K562 (cell line): ENCODE measurements at regions not wholly inside any gene's neighbourhood (a gene's known extent, or its start where the extent isn't known, plus 50 kb on each side); places are given as distances from the start of the nearest gene placed in this dataset.
A peak's percentile ranks its signal among the peaks of the same experiment; 100 is the strongest.

Source experiments
- ATAC-seq: fragments of 200-7000 bp; cut with Tn5 transposase; 3 replicates; pipeline ENCODE4 v1.9.1; 2020; ENCODE audit warnings: moderate library complexity
- BruUV-seq: library from RNA; stranded (reverse); fragments of 400-500 nt; replicated peaks from 2 replicates; lab custom pipeline; 2021; lab: Mats Ljungman, UMichigan
- CTCF ChIA-PET: fragments of 300-600 bp; formaldehyde crosslinking; extraction: SDS; loops from one replicate; lab custom pipeline; 2021; ENCODE audit warnings: low intra/inter-chr PET ratio; lab: Yijun Ruan, JAX
- POLR2A ChIA-PET: fragments of 300-600, 350-650 bp; sonication (Branson Sonifier 250); formaldehyde crosslinking; extraction: SDS; loops from one replicate; lab custom pipeline; 2021; ENCODE audit warnings: antibody characterized with exemption, inconsistent platforms; lab: Yijun Ruan, JAX
- DNase-seq, 4 experiments: peaks; one replicate each; pipeline versions ENCODE4 v3.0.0 to v3.0.0-alpha.2; 2011 to 2018; ENCODE audit warnings: low spot score in 3 of 4, mixed read lengths in 3 of 4; ENCODE audit errors: extremely low read depth in 1 of 4
- FAIRE-seq: peaks from 2 replicates; lab custom pipeline; 2011; peaks lifted over from hg19 to GRCh38; lab: Jason Lieb, UNC
- H2AFZ ChIP-seq: 2 replicates; pipeline ENCODE4 v1.6.0; 2011; ENCODE audit warnings: low read depth, low read length, control low read depth, inconsistent platforms
- H3K27ac ChIP-seq: fragments of 200-600 bp; 3 replicates; pipeline ENCODE4 v1.8.0; 2011; ENCODE audit warnings: low read depth, mild to moderate bottlenecking, control low read depth, inconsistent platforms, low read length, moderate library complexity, mixed read lengths; ENCODE audit errors: extremely low read depth
- H3K27me3 ChIP-seq, 2 experiments: fragments of 300-600 bp in 1 of 2; 2 replicates in 1 of 2; 3 replicates in 1 of 2; pipeline versions ENCODE4 v1.6.0 to v1.8.0; 2011; ENCODE audit warnings: inconsistent platforms in 2 of 2, low read length in 2 of 2, mild to moderate bottlenecking in 1 of 2, mixed read lengths in 1 of 2, moderate library complexity in 1 of 2; ENCODE audit not compliant: control insufficient read depth in 2 of 2, insufficient read depth in 2 of 2
- H3K36me3 ChIP-seq: fragments of 300-600 bp; 3 replicates; pipeline ENCODE4 v1.8.0; 2011; ENCODE audit warnings: mild to moderate bottlenecking, low read length, inconsistent platforms; ENCODE audit not compliant: control insufficient read depth, insufficient read depth
- H3K4me1 ChIP-seq, 2 experiments: fragments of 200-600 bp in 1 of 2; replicated peaks in 1 of 2; 2 replicates in 1 of 2; 3 replicates in 1 of 2; pipeline versions ENCODE4 v1.5.1 to v1.8.0; 2011; ENCODE audit warnings: inconsistent platforms in 2 of 2, low read length in 2 of 2, mild to moderate bottlenecking in 1 of 2, mixed read lengths in 1 of 2, moderate library complexity in 1 of 2; ENCODE audit not compliant: control insufficient read depth in 2 of 2, insufficient read depth in 2 of 2
- H3K4me2 ChIP-seq: 2 replicates; pipeline ENCODE4 v1.6.1; 2011; ENCODE audit warnings: low read length, control low read depth, inconsistent platforms, mixed read lengths; ENCODE audit not compliant: insufficient read depth
- H3K4me3 ChIP-seq: fragments of 200-600 bp; sonication (generic), shearing (Covaris generic); 2 replicates; pipeline ENCODE4 v1.5.1; 2016; ENCODE audit warnings: control low read depth, inconsistent platforms
- H3K79me2 ChIP-seq: fragments of 200-600 bp; 3 replicates; pipeline ENCODE4 v1.8.0; 2011; ENCODE audit warnings: low read length, inconsistent platforms; ENCODE audit not compliant: control insufficient read depth, insufficient read depth
- H3K9ac ChIP-seq, 2 experiments: 2 replicates each; pipeline versions ENCODE4 v1.6.0 to v1.6.1; 2011; ENCODE audit warnings: low read depth in 2 of 2, low read length in 2 of 2, control low read depth in 1 of 2, inconsistent platforms in 1 of 2, mild to moderate bottlenecking in 1 of 2, mixed read lengths in 1 of 2; ENCODE audit not compliant: insufficient read depth in 1 of 2
- H3K9me1 ChIP-seq: one replicate; pipeline ENCODE4 v1.6.0; 2011; ENCODE audit warnings: inconsistent platforms, mild to moderate bottlenecking, low read length, moderate library complexity; ENCODE audit not compliant: control insufficient read depth, insufficient read depth
- H3K9me3 ChIP-seq: replicated peaks from 2 replicates; pipeline ENCODE4 v1.5.1; 2011; ENCODE audit warnings: low read depth, low read length, inconsistent platforms; ENCODE audit not compliant: control insufficient read depth, insufficient read depth
- H4K20me1 ChIP-seq: replicated peaks from 2 replicates; pipeline ENCODE4 v1.6.1; 2011; ENCODE audit warnings: low read length, inconsistent platforms, mixed read lengths; ENCODE audit not compliant: control insufficient read depth, insufficient read depth
- ETV5 ChIP-seq: sonication (generic); formaldehyde crosslinking; IDR thresholded peaks from 2 replicates; pipeline ENCODE4 v1.4.0; 2020; ENCODE audit warnings: low read depth, mild to moderate bottlenecking, missing genetic modification reagents
- FOSL1 ChIP-seq: fragments of 200-800 bp; sonication (Bioruptor generic); conservative IDR thresholded peaks from 2 replicates; pipeline ENCODE4 v1.6.1; 2016; ENCODE audit warnings: missing genetic modification characterization, missing compliant biosample characterization
- GATAD2A ChIP-seq: fragments of 450-650 bp; IDR thresholded peaks from 2 replicates; pipeline ENCODE4 v1.6.1; 2017
- WGBS: fragments of 100-300 bp; shearing (Covaris generic); methylation state at CpG from one replicate; pipeline ENCODE4 v1.1.6; 2016; ENCODE audit warnings: low coverage, mixed read lengths; ENCODE audit not compliant: insufficient coverage; ENCODE audit errors: missing lambda C conversion rate; 5-methylcytosine and 5-hydroxymethylcytosine counted together
- in situ Hi-C: fragments of 300-500 bp; cut with MboI; formaldehyde crosslinking; loops from 4 replicates; pipeline ENCODE4 v1.15.0; 2018; ENCODE audit warnings: inconsistent platforms, mixed read lengths
- intact Hi-C: fragments of 100-400 bp; cut with micrococcal nuclease; formaldehyde crosslinking; loops from 2 replicates; pipeline ENCODE4 v1.14.2; 2022
- TF ChIP-seq, protein P1 (sequence below): fragments of 250-450 bp; sonication (Bioruptor Pico); IDR thresholded peaks from 2 replicates; pipeline ENCODE4 v1.5.0; 2021; ENCODE audit warnings: mild to moderate bottlenecking, moderate library complexity

DNA sequence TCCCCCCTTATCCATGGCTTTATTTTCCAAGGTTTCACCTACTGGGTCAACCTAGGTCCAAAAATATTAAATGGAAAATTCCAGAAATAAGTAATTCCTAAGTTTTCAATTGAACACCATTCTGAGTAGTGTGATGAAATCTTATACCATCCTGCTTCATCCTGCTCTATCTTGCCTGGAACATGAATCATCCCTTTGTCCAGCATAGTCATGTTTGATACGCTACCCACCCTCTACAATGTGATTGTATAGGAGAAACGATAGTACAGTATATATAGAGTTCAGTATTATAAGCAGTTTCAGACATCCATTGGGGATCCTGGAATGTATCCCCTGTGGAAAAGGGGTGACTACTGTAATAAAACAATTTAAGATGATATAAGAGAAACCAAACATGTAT is 62.2 kb downstream of the IFNG start:
- no peaks in the 10 kb centered on the region for H3K9me1 ChIP-seq
- no peaks in the 10 kb centered on the region for H3K79me2 ChIP-seq
- FAIRE-seq, result no peak
- DNase-seq, result no peak
- CTCF ChIA-PET, result no interaction called here
- H3K4me2 ChIP-seq, result no peak overlapping the region
- H4K20me1 ChIP-seq, result no peaks in the 10 kb centered on the region
- no peaks in the 10 kb centered on the region for H3K9me3 ChIP-seq
- no peak overlapping the region for H3K4me3 ChIP-seq
- H3K36me3 ChIP-seq, result no peaks in the 10 kb centered on the region
- H3K4me1 ChIP-seq, result no peaks in the 10 kb centered on the region
- in situ Hi-C loops (no loop called here), intact Hi-C loops (no loop called here)
- BruUV-seq, result no TSS peak
- H3K27ac ChIP-seq, result no peak overlapping the region
- no peak for ATAC-seq
- POLR2A ChIA-PET, result no interaction called here
- 0% methylated on average over 2 of the region's 2 CpGs for whole genome bisulfite sequencing
- H3K9ac ChIP-seq, result no peak overlapping the region
- no peak for TF ChIP-seq ETV5 (CRISPR knock-in tag)
- peak; percentile 39; the same call in 1 of the 2 replicates for TF ChIP-seq FOSL1 (tag)
- TF ChIP-seq, protein P1, sequence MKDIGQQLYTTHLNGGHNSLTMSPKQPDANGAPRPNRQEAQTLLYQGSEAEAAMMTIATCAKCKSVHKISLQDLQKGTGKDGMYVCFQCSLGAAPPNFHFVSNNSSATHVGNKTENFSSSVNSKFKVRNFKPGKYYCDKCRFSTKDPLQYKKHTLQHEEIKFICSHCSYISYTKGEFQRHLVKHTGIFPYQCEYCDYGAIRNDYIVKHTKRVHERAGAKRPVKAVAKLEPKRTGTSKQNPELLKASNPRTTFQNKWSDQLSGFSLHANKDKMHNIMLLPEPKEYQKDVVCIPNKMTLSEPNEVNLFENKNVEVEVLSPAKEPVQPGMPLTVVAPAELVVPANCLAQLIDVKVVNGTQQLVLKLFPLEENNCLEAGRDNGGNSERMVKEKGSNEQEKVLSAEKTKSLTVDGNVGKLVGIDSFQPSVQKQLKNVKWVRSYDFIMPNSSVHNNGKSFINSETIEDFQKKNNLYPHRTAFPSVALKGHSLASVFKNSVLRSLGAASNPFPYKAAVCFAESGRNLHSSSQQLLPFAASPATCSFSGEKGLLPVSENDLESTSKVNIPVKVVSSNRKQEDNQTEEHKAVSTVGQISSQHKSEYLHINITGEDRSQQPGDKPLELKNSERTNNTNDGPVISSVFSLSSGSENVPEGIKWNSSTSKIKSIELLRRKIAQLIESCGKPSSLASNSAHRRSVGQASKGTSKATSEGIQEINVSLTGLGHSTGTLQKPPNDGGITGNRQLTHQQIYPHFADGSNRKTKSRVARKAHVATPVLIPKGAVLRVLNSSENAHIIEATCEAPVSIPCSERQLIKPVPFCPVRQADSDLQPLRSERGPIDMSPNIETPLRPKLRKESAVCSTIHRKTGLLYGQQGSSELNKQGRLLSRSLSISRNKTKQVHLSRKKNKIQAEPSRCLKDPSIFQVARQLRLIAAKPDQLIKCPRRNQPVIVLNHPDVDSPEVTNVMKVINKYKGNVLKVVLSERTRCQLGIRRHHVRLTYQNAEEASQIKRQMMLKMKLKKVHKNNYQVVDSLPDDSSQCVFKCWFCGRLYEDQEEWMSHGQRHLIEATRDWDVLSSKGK, result no peak
- TF ChIP-seq GATAD2A, result no peak
- no peaks in the 10 kb centered on the region for H3K27me3 ChIP-seq
- no peak overlapping the region for H2AFZ ChIP-seq
